ENCODE measurements at regions not wholly inside any gene's neighbourhood (a gene's known extent, or its start where the extent isn't known, plus 50 kb on each side); places are given as distances from the start of the nearest gene placed in this dataset.

DNA sequence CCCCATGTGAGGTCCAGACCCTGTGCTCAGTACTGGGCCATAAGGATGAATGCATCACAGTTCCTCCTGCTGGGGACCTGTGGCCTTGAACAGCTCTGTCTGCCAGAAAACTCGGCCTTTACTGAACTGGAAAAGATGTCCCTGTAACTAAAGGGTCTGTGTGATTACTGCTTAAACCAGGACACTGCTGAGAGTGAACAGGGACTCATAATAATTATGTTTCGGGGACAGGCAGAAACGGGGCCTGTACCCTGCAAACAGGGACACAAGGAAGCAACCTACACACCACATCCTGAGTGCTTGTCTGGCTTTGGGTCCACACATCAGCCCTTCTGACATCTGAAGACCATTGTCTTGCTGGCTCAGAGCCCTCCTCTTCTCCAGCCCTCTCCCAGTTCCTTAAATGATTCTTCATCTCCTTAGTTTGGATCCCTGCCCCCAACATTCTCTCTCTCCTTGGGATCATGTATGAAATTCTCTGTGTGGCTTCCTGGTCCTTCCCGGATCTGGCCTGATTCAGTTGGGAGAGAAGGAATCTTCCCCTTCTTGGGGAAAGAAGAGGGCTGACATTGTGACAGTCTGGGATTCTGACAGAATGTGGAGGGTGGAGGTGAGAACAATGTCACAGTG lies 248.0 kb downstream of the MYCN start:
- no peak for TF ChIP-seq CTCF (IDR thresholded peaks at IDR 0.05; ENCODE audit: insufficient read depth, low read length)
- DNase-seq (ENCODE audit: low read depth) = no peak
- H3K4me3 ChIP-seq (ENCODE audit: low read depth, low read length) = no peak overlapping the region

DNA sequence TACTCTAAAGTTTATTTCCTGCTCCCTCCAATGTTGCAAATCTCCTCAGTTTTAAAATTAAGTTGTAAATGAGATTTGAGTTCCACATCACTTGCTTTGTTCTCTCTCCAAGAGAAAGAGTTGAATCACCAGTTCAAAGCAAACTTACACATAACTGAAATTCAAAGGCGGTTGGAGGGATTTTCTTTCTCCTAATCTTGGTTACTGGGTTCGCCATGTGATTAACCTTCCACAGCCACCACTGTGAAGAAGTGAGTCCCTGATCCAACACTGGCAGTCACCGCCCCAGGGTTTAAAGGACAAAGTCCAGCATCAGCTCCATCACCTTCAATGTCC lies 247.1 kb downstream of the MYCN start:
- TF ChIP-seq CTCF (IDR thresholded peaks at IDR 0.05; ENCODE audit: insufficient read depth, low read length) = no peak
- no peak overlapping the region for H3K4me3 ChIP-seq (ENCODE audit: low read depth, low read length)
- DNase-seq (ENCODE audit: low read depth) = no peak

DNA sequence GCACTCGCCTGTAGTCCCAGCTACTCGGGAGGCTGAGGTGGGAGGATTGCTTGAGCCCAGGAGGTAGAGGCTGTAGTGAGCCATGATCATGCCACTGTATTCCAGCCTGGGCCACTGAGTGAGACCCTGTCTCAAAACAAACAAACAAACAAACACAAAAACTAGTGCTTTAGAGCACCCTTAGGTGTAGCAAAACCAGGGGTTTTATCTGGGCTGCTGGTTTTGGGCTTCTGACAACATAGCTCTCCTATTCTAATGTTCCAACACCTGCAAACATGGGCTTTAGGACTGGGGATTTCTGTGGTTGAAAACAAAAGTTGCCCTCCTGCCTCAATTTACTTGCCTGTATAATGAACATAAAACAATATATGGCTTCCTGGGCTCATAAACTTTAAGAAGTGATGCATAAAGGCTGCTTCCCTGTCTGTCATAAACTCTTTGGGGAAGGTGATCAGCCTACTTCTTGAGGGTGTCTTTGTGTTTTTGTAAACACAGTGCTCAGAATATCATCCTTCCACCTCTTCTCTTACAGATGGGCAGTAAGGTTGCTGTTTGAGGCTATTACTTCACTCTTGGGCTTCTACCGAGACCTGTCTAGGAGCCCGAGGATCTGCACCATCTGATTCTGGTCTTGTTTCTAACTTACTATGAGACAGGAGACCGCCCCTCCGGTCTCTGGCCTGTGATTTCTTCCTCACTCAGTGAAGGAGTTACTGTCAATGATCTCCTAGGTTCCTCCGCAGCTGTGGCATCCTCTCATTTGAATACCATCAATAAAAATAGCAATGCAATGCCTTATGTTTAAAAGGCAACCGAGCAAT lies 246.5 kb downstream of the MYCN start:
- no peak for DNase-seq (ENCODE audit: low read depth)
- no peak for TF ChIP-seq CTCF (IDR thresholded peaks at IDR 0.05; ENCODE audit: insufficient read depth, low read length)

DNA sequence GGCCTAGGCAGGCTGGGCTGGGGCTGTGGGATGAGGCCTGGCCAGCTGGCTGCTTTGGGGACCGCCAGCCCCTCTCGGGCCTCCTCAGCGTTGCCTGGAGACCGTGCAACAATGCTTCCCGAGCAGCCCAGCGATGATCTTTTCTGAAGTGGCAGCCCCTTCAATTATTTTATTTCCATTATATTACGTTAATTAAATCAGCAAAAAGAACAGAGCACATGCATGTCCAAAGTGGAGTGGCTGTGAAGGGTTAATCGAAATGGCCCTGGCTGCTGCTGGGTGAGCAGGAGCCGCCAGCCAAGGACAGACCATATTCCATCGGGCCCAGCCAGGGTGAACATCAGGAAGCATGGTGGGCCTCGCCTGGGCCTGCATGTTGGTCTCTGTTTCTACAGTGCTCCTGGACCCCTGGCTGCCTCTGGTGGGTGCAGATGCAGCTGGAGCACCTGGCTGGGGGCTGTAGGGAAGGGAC lies 245.5 kb downstream of the MYCN start:
- no peak overlapping the region for H3K4me3 ChIP-seq (ENCODE audit: low read depth, low read length)
- DNase-seq (ENCODE audit: low read depth) = no peak
- TF ChIP-seq CTCF (IDR thresholded peaks at IDR 0.05; ENCODE audit: insufficient read depth, low read length) = no peak

More for the DNA sequence above, 246.5 kb downstream of the MYCN start:
- H3K4me3 ChIP-seq (ENCODE audit: low read depth, low read length) = no peak overlapping the region

DNA sequence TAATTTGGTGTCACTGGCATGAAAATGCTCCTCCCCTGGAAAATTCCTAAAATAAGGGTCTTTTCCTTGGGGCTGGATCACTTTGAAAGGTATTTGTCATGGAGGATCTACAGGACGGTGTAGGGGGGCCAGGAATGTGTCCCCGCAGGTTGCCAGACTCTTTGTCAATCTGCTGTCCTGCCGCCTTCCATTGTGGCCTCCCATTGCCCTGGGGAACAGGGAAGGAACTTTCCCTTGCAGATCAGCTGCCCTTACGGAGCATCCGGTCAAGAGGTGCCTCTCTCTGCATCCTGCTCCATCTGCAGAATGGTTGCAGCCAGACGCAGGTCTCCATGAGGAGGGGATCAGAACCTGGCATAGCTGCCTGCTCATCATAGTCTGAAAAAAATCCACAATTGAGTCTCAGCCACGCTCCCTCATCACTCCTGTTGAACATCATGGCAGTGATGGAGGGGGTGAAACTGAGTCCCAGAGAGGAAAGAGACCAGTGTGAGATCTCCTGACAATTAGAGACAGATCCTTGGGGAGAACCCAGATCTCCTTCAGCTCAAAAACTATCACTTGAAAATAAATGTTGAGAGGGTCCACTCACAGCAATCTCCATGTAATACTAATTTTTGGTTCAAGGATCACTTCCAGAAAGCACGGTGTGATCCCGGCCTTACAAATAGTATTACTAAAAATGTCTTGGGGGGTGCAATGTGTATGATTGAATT lies 244.8 kb downstream of the MYCN start:
- DNase-seq (ENCODE audit: low read depth) = no peak
- no peak overlapping the region for H3K4me3 ChIP-seq (ENCODE audit: low read depth, low read length)
- TF ChIP-seq CTCF (IDR thresholded peaks at IDR 0.05; ENCODE audit: insufficient read depth, low read length) = no peak

- H3K4me3 ChIP-seq (ENCODE audit: low read depth, low read length) = no peak overlapping the region
- TF ChIP-seq CTCF (IDR thresholded peaks at IDR 0.05; ENCODE audit: insufficient read depth, low read length) = no peak
- no peak for DNase-seq (ENCODE audit: low read depth)
Measured at GRCh38 chr2:16184341-16184890, 244.1 kb downstream of the MYCN start.

All from fibroblast of the aortic adventitia (primary cell).